ENCODE measurements at regions not wholly inside any gene's neighbourhood (a gene's known extent, or its start where the extent isn't known, plus 50 kb on each side); places are given as distances from the start of the nearest gene placed in this dataset.

- no peaks in the 10 kb centered on the region for H3K4me1 ChIP-seq (ENCODE audit: control insufficient read depth, insufficient read depth, low read length)
- DNase-seq (ENCODE audit: low read depth, low spot score) (no peak), ATAC-seq (no peak)
- H3K4me3 ChIP-seq (ENCODE audit: low read depth in 2 of 2, low read length in 2 of 2): no peak overlapping the region
- no peaks in the 10 kb centered on the region for H3K27me3 ChIP-seq (ENCODE audit: control insufficient read depth, insufficient read depth, low read length)
- TF ChIP-seq, protein P1, sequence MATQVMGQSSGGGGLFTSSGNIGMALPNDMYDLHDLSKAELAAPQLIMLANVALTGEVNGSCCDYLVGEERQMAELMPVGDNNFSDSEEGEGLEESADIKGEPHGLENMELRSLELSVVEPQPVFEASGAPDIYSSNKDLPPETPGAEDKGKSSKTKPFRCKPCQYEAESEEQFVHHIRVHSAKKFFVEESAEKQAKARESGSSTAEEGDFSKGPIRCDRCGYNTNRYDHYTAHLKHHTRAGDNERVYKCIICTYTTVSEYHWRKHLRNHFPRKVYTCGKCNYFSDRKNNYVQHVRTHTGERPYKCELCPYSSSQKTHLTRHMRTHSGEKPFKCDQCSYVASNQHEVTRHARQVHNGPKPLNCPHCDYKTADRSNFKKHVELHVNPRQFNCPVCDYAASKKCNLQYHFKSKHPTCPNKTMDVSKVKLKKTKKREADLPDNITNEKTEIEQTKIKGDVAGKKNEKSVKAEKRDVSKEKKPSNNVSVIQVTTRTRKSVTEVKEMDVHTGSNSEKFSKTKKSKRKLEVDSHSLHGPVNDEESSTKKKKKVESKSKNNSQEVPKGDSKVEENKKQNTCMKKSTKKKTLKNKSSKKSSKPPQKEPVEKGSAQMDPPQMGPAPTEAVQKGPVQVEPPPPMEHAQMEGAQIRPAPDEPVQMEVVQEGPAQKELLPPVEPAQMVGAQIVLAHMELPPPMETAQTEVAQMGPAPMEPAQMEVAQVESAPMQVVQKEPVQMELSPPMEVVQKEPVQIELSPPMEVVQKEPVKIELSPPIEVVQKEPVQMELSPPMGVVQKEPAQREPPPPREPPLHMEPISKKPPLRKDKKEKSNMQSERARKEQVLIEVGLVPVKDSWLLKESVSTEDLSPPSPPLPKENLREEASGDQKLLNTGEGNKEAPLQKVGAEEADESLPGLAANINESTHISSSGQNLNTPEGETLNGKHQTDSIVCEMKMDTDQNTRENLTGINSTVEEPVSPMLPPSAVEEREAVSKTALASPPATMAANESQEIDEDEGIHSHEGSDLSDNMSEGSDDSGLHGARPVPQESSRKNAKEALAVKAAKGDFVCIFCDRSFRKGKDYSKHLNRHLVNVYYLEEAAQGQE (IDR thresholded peaks at IDR 0.05; ENCODE audit: insufficient read depth in 1 of 2, low read depth in 2 of 2, low read length in 1 of 2): no peak
- H3K27ac ChIP-seq (ENCODE audit: low read length): no peak overlapping the region
- BruUV-seq (replicated peaks): no TSS peak
- H3K36me3 ChIP-seq (ENCODE audit: control insufficient read depth, insufficient read depth, low read length): no peaks in the 10 kb centered on the region
- POLR2A ChIA-PET: no interaction called here
- in situ Hi-C loops (cut with HindIII; ENCODE audit: low pct_unique_long_range_greater_than_20kb, low sequenced_read_pairs) (no loop called here), intact Hi-C loops (cut with micrococcal nuclease; ENCODE audit: unreplicated experiment) (no loop called here)
- H3K9me3 ChIP-seq (ENCODE audit: control insufficient read depth, insufficient read depth, low read depth, low read length): no peaks in the 10 kb centered on the region
- CTCF ChIA-PET: no interaction called here
These were observed 126.3 kb downstream of the CXCL12 start for GRCh38 chr10:44258460-44259089.

DNA sequence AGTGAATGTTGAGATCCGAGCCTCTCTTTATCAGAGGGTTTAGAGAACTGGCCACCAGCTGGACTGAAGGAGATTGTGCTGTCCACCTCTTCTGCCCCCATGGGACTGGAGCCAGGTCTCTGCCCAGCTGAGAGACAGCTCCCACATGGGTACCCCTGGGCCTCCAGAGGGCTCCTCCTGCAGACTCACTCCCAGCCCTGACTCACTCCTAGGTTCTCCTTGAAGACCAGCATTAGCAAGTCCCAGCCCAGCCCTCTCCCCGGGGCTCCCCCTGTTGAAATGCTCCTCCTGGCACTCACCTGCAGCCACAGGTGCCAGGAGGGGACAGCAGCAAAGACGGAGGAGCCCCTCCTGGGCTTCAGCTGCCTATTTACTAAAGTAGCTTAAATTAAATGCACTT is 126.9 kb downstream of the CXCL12 start:
- H3K4me3 ChIP-seq (ENCODE audit: low read depth in 2 of 2, low read length in 2 of 2): no peak overlapping the region
- CTCF ChIA-PET: no interaction called here
- ATAC-seq: no peak
- TF ChIP-seq CTCF (IDR thresholded peaks at IDR 0.05) (no peak), SIN3A (IDR thresholded peaks at IDR 0.05; ENCODE audit: borderline replicate concordance, insufficient read depth, low read depth, low read length) (no peak), POLR2AphosphoS5 (IDR thresholded peaks at IDR 0.05; ENCODE audit: low read depth, low read length) (no peak), TCF7L2 (IDR thresholded peaks at IDR 0.05; ENCODE audit: low read depth, low read length) (no peak)
- TF ChIP-seq, protein P1 (IDR thresholded peaks at IDR 0.05; ENCODE audit: insufficient read depth in 1 of 2, low read depth in 2 of 2, low read length in 1 of 2): no peak
- no TSS peak for BruUV-seq (replicated peaks)
- H3K9me3 ChIP-seq (ENCODE audit: control insufficient read depth, insufficient read depth, low read depth, low read length): no peaks in the 10 kb centered on the region
- H3K36me3 ChIP-seq (ENCODE audit: control insufficient read depth, insufficient read depth, low read length): no peaks in the 10 kb centered on the region
- POLR2A ChIA-PET: no interaction called here
- H3K27ac ChIP-seq (ENCODE audit: low read length): no peak overlapping the region
- H3K27me3 ChIP-seq (ENCODE audit: control insufficient read depth, insufficient read depth, low read length): no peaks in the 10 kb centered on the region
- intact Hi-C loops (cut with micrococcal nuclease; ENCODE audit: unreplicated experiment): no loop called here
- in situ Hi-C loops (cut with HindIII; ENCODE audit: low pct_unique_long_range_greater_than_20kb, low sequenced_read_pairs): no loop called here
- DNase-seq (ENCODE audit: low read depth, low spot score): no peak
- H3K4me1 ChIP-seq (ENCODE audit: control insufficient read depth, insufficient read depth, low read length): no peaks in the 10 kb centered on the region
